ENCODE measurements at regions not wholly inside any gene's neighbourhood (a gene's known extent, or its start where the extent isn't known, plus 50 kb on each side); places are given as distances from the start of the nearest gene placed in this dataset.

DNA sequence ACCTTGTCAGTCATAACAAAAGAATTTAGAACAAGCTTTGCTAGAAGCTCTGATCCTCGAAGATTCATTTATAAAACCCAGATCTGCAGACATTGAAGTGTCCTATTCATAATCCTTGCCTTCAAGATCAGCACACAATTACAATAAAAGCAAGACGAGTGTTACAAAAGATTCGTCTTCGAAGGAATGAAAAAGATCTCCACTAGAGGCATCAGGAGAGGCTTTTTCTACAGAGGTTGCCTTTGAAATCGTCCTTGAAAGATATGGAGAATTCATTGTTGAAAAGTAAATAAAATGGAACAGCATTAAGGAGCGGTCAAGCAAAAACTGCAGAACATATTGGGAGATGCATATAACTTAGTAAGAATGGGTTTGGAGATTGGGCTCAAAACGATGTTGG is 146.4 kb downstream of the BMP4 start:
- intact Hi-C loops (cut with DNase I): no loop called here
- no peak overlapping the region for H3K4me3 ChIP-seq (replicated peaks in 1 of 3)
- DNase-seq: no peak
- H3K27ac ChIP-seq: no peak overlapping the region
- no peaks in the 10 kb centered on the region for H3K4me1 ChIP-seq
- no peaks in the 10 kb centered on the region for H3K9me3 ChIP-seq
- no peaks in the 10 kb centered on the region for H3K27me3 ChIP-seq
- H3K36me3 ChIP-seq: no peaks in the 10 kb centered on the region
- WGBS, 2 donors: 82 to 85% methylated on average over 7 of the region's 7 CpGs
- TF ChIP-seq POLR2A (IDR thresholded peaks at IDR 0.05): no peak
- no peak for TF ChIP-seq CTCF (IDR thresholded peaks at IDR 0.05)

- intact Hi-C loops (cut with DNase I): no loop called here
- Histone ChIP-seq H3K4me3 (replicated peaks in 1 of 3) (no peak overlapping the region), H3K36me3 (no peaks in the 10 kb centered on the region), H3K9me3 (no peaks in the 10 kb centered on the region), H3K27me3 (no peaks in the 10 kb centered on the region), H3K27ac (no peak overlapping the region), H3K4me1 (no peaks in the 10 kb centered on the region)
- TF ChIP-seq POLR2A (IDR thresholded peaks at IDR 0.05): no peak
- no peak for TF ChIP-seq CTCF (IDR thresholded peaks at IDR 0.05)
- DNase-seq: no peak
Observed at GRCh38 chr14:53808042-53808441, 148.6 kb downstream of the BMP4 start.

DNA sequence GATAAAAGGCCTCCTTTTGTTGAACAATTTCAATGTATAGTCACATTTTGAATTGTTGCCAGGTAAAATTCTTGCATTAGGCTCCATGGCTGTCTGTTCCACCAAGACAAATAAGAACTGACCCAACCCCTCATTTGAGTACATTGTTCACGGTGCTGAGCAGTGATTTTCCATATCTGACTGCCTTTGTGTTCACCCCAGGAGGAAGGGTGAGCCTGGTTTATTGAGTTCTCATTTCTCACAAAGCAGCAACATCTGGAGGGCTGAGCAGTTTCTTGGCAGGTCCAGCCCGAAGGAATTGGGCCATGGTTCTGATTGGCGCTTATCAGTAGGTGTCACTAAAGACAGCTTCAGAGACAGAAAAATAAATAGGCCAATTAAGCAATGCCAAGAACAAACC is 149.1 kb downstream of the BMP4 start:
- Histone ChIP-seq H3K27me3 (no peaks in the 10 kb centered on the region), H3K9me3 (no peaks in the 10 kb centered on the region), H3K27ac (no peak overlapping the region), H3K4me1 (no peaks in the 10 kb centered on the region), H3K4me3 (replicated peaks in 1 of 3) (no peak overlapping the region), H3K36me3 (no peaks in the 10 kb centered on the region)
- intact Hi-C loops (cut with DNase I): no loop called here
- DNase-seq: no peak
- WGBS, 2 donors: 67 to 74% methylated on average over 3 of the region's 3 CpGs
- no peak for TF ChIP-seq CTCF (IDR thresholded peaks at IDR 0.05)
- no peak for TF ChIP-seq POLR2A (IDR thresholded peaks at IDR 0.05)

DNA sequence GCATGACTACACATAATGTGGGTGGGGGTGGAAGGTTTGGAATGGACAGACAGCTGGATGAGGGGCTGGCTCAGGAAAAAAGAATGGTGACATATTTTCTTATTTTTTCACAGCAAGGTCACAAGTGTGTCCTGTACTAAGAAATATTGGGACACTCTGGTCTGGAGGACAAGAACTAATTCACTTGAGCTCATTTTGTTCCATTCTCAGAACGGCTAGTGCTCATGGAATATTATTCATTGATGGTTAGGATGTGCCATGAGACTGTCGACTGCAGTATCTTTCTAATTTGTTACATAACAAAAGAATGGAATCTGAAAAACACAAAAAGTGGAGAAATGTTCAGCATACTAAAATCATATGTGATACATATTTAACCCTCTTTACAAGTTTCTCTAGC is 149.5 kb downstream of the BMP4 start:
- H3K27me3 ChIP-seq: no peaks in the 10 kb centered on the region
- H3K4me1 ChIP-seq: no peaks in the 10 kb centered on the region
- H3K9me3 ChIP-seq: no peaks in the 10 kb centered on the region
- no peak overlapping the region for H3K4me3 ChIP-seq (replicated peaks in 1 of 3)
- no peaks in the 10 kb centered on the region for H3K36me3 ChIP-seq
- H3K27ac ChIP-seq: no peak overlapping the region
- WGBS, 2 donors: 69 to 89% methylated on average over 2 of the region's 2 CpGs
- intact Hi-C loops (cut with DNase I): no loop called here
- TF ChIP-seq CTCF (IDR thresholded peaks at IDR 0.05): no peak
- TF ChIP-seq POLR2A (IDR thresholded peaks at IDR 0.05): no peak
- DNase-seq: no peak

DNA sequence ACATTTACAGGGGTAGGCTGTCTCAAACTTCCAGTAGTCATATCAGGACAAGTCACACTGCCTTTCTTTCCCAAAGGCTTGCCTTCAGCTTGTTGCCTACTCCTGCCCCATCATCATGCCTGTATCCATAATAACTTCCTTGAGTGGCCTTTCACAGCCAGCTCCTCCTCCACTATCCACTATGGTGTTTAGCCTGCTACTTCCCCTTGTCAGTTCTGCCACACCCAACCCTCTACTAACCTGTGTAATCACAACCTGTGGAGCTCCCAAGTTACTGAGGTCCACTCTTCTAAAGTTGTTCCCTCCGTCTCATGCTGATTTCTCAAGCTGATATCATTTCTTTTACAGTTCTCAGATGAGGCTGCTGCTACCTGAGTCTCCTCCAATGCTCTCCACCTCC is 159.9 kb downstream of the BMP4 start:
- peaks cover 11% of the 10 kb centered on the region in 2 donors for H3K4me1 ChIP-seq
- TF ChIP-seq POLR2A (IDR thresholded peaks at IDR 0.05): no peak
- no peak for TF ChIP-seq CTCF (IDR thresholded peaks at IDR 0.05)
- intact Hi-C loops (cut with DNase I): no loop called here
- H3K36me3 ChIP-seq: no peaks in the 10 kb centered on the region
- H3K27ac ChIP-seq: no peak overlapping the region
- WGBS, 2 donors: 92 to 100% methylated on average over 1 of the region's 1 CpG
- no peak for DNase-seq
- no peaks in the 10 kb centered on the region for H3K27me3 ChIP-seq
- no peak overlapping the region for H3K4me3 ChIP-seq (replicated peaks in 1 of 3)
- H3K9me3 ChIP-seq: no peaks in the 10 kb centered on the region

Measured in thyroid gland (tissue), 4 donors.